HG03280 (cell line): ENCODE measurements at regions not wholly inside any gene's neighbourhood (a gene's known extent, or its start where the extent isn't known, plus 50 kb on each side); places are given as distances from the start of the nearest gene placed in this dataset.

ENCODE experiments used
- ATAC-seq: cut with Tn5 transposase; IDR thresholded peaks from one replicate; pipeline ENCODE4 v1.9.1; 2021; ENCODE audit warnings: mild to moderate bottlenecking, moderate library complexity; ENCODE audit not compliant: unreplicated experiment

GRCh38 chr11:11177156-11177808, 175.8 kb downstream of the CSNK2A3 start:
- ATAC-seq, result no peak

- no peak for ATAC-seq
Observed at GRCh38 chr11:11173316-11174025, 179.6 kb downstream of the CSNK2A3 start.

GRCh38 chr11:11171854-11172253, 181.2 kb downstream of the CSNK2A3 start:
- ATAC-seq, result peak; percentile 95

GRCh38 chr11:11171285-11171684, 181.8 kb downstream of the CSNK2A3 start:
- no peak for ATAC-seq

- ATAC-seq, result no peak
Observed at GRCh38 chr11:11170352-11171084, 182.5 kb downstream of the CSNK2A3 start.

- ATAC-seq, result no peak
Observed at GRCh38 chr11:11169715-11170351, 183.2 kb downstream of the CSNK2A3 start.

- no peak for ATAC-seq
Observed at GRCh38 chr11:11167806-11168205, 185.2 kb downstream of the CSNK2A3 start.

GRCh38 chr11:11164334-11164690, 188.7 kb downstream of the CSNK2A3 start:
- no peak for ATAC-seq

- ATAC-seq, result no peak
Observed at GRCh38 chr11:11163669-11164333, 189.2 kb downstream of the CSNK2A3 start.

GRCh38 chr11:11163236-11163635, 189.8 kb downstream of the CSNK2A3 start:
- no peak for ATAC-seq

GRCh38 chr11:11157185-11157584, 195.9 kb downstream of the CSNK2A3 start:
- no peak for ATAC-seq

- ATAC-seq, result no peak
Observed at GRCh38 chr11:11155962-11156815, 196.9 kb downstream of the CSNK2A3 start.

- no peak for ATAC-seq
Observed at GRCh38 chr11:11152877-11153276, 200.2 kb downstream of the CSNK2A3 start.

GRCh38 chr11:11149671-11150459, 203.2 kb downstream of the CSNK2A3 start:
- no peak for ATAC-seq

GRCh38 chr11:11148596-11148995, 204.5 kb downstream of the CSNK2A3 start:
- no peak for ATAC-seq

GRCh38 chr11:11148104-11148509, 204.9 kb downstream of the CSNK2A3 start:
- no peak for ATAC-seq

- ATAC-seq, result no peak
Observed at GRCh38 chr11:11146830-11147229, 206.2 kb downstream of the CSNK2A3 start.

GRCh38 chr11:11143849-11144248, 209.2 kb downstream of the CSNK2A3 start:
- ATAC-seq, result no peak

GRCh38 chr11:11142430-11142829, 210.6 kb downstream of the CSNK2A3 start:
- ATAC-seq, result no peak
